K562 (cell line): ENCODE measurements at regions not wholly inside any gene's neighbourhood (a gene's known extent, or its start where the extent isn't known, plus 50 kb on each side); places are given as distances from the start of the nearest gene placed in this dataset.

Source experiments
- ATAC-seq: fragments of 200-7000 bp; cut with Tn5 transposase; 3 replicates; pipeline ENCODE4 v1.9.1; 2020; ENCODE audit warnings: moderate library complexity
- BruUV-seq: library from RNA; stranded (reverse); fragments of 400-500 nt; replicated peaks from 2 replicates; lab custom pipeline; 2021; lab: Mats Ljungman, UMichigan
- CTCF ChIA-PET: fragments of 300-600 bp; formaldehyde crosslinking; extraction: SDS; loops from one replicate; lab custom pipeline; 2021; ENCODE audit warnings: low intra/inter-chr PET ratio; lab: Yijun Ruan, JAX
- POLR2A ChIA-PET: fragments of 300-600, 350-650 bp; sonication (Branson Sonifier 250); formaldehyde crosslinking; extraction: SDS; loops from one replicate; lab custom pipeline; 2021; ENCODE audit warnings: antibody characterized with exemption, inconsistent platforms; lab: Yijun Ruan, JAX
- DNase-seq, 4 experiments: peaks; one replicate each; pipeline versions ENCODE4 v3.0.0 to v3.0.0-alpha.2; 2011 to 2018; ENCODE audit warnings: low spot score in 3 of 4, mixed read lengths in 3 of 4; ENCODE audit errors: extremely low read depth in 1 of 4
- FAIRE-seq: peaks from 2 replicates; lab custom pipeline; 2011; peaks lifted over from hg19 to GRCh38; lab: Jason Lieb, UNC
- H2AFZ ChIP-seq: 2 replicates; pipeline ENCODE4 v1.6.0; 2011; ENCODE audit warnings: low read depth, low read length, control low read depth, inconsistent platforms
- H3K27ac ChIP-seq: fragments of 200-600 bp; 3 replicates; pipeline ENCODE4 v1.8.0; 2011; ENCODE audit warnings: low read depth, mild to moderate bottlenecking, control low read depth, inconsistent platforms, low read length, moderate library complexity, mixed read lengths; ENCODE audit errors: extremely low read depth
- H3K27me3 ChIP-seq, 2 experiments: fragments of 300-600 bp in 1 of 2; 2 replicates in 1 of 2; 3 replicates in 1 of 2; pipeline versions ENCODE4 v1.6.0 to v1.8.0; 2011; ENCODE audit warnings: inconsistent platforms in 2 of 2, low read length in 2 of 2, mild to moderate bottlenecking in 1 of 2, mixed read lengths in 1 of 2, moderate library complexity in 1 of 2; ENCODE audit not compliant: control insufficient read depth in 2 of 2, insufficient read depth in 2 of 2
- H3K36me3 ChIP-seq: fragments of 300-600 bp; 3 replicates; pipeline ENCODE4 v1.8.0; 2011; ENCODE audit warnings: mild to moderate bottlenecking, low read length, inconsistent platforms; ENCODE audit not compliant: control insufficient read depth, insufficient read depth
- H3K4me1 ChIP-seq, 2 experiments: fragments of 200-600 bp in 1 of 2; replicated peaks in 1 of 2; 2 replicates in 1 of 2; 3 replicates in 1 of 2; pipeline versions ENCODE4 v1.5.1 to v1.8.0; 2011; ENCODE audit warnings: inconsistent platforms in 2 of 2, low read length in 2 of 2, mild to moderate bottlenecking in 1 of 2, mixed read lengths in 1 of 2, moderate library complexity in 1 of 2; ENCODE audit not compliant: control insufficient read depth in 2 of 2, insufficient read depth in 2 of 2
- H3K4me2 ChIP-seq: 2 replicates; pipeline ENCODE4 v1.6.1; 2011; ENCODE audit warnings: low read length, control low read depth, inconsistent platforms, mixed read lengths; ENCODE audit not compliant: insufficient read depth
- H3K4me3 ChIP-seq: fragments of 200-600 bp; sonication (generic), shearing (Covaris generic); 2 replicates; pipeline ENCODE4 v1.5.1; 2016; ENCODE audit warnings: control low read depth, inconsistent platforms
- H3K79me2 ChIP-seq: fragments of 200-600 bp; 3 replicates; pipeline ENCODE4 v1.8.0; 2011; ENCODE audit warnings: low read length, inconsistent platforms; ENCODE audit not compliant: control insufficient read depth, insufficient read depth
- H3K9ac ChIP-seq, 2 experiments: 2 replicates each; pipeline versions ENCODE4 v1.6.0 to v1.6.1; 2011; ENCODE audit warnings: low read depth in 2 of 2, low read length in 2 of 2, control low read depth in 1 of 2, inconsistent platforms in 1 of 2, mild to moderate bottlenecking in 1 of 2, mixed read lengths in 1 of 2; ENCODE audit not compliant: insufficient read depth in 1 of 2
- H3K9me1 ChIP-seq: one replicate; pipeline ENCODE4 v1.6.0; 2011; ENCODE audit warnings: inconsistent platforms, mild to moderate bottlenecking, low read length, moderate library complexity; ENCODE audit not compliant: control insufficient read depth, insufficient read depth
- H3K9me3 ChIP-seq: replicated peaks from 2 replicates; pipeline ENCODE4 v1.5.1; 2011; ENCODE audit warnings: low read depth, low read length, inconsistent platforms; ENCODE audit not compliant: control insufficient read depth, insufficient read depth
- H4K20me1 ChIP-seq: replicated peaks from 2 replicates; pipeline ENCODE4 v1.6.1; 2011; ENCODE audit warnings: low read length, inconsistent platforms, mixed read lengths; ENCODE audit not compliant: control insufficient read depth, insufficient read depth
- CEBPG ChIP-seq, 3 experiments: fragments of 200-800 bp in 1 of 3; sonication (Bioruptor generic) in 1 of 3; sonication (generic) in 1 of 3; formaldehyde crosslinking in 1 of 3; IDR thresholded peaks in 2 of 3; conservative IDR thresholded peaks in 1 of 3; 2 replicates each; pipeline versions ENCODE4 v1.6.1 to v1.8.0; 2016 to 2022; ENCODE audit warnings: missing compliant biosample characterization in 2 of 3, missing genetic modification characterization in 2 of 3, mild to moderate bottlenecking in 1 of 3, missing genetic modification reagents in 1 of 3
- ELK1 ChIP-seq: sonication (generic); formaldehyde crosslinking; IDR thresholded peaks from 2 replicates; pipeline ENCODE4 v1.8.1; 2022; ENCODE audit warnings: missing genetic modification reagents
- LEF1 ChIP-seq: fragments of 450-650 bp; IDR thresholded peaks from 2 replicates; pipeline ENCODE4 v1.6.1; 2016; ENCODE audit warnings: mild to moderate bottlenecking
- NR2C2 ChIP-seq, 2 experiments: fragments of 200-800 bp in 1 of 2; sonication (Bioruptor generic) in 1 of 2; sonication (generic) in 1 of 2; formaldehyde crosslinking in 1 of 2; IDR thresholded peaks; 2 replicates each; pipeline versions ENCODE4 v1.6.1 to v1.8.0; 2016 to 2022; ENCODE audit warnings: mild to moderate bottlenecking in 1 of 2, missing compliant biosample characterization in 1 of 2, missing genetic modification characterization in 1 of 2, missing genetic modification reagents in 1 of 2
- PHB2 ChIP-seq: fragments of 450-650 bp; IDR thresholded peaks from 2 replicates; pipeline ENCODE4 v1.6.1; 2017; ENCODE audit warnings: low read depth
- RBM22 ChIP-seq: fragments of 200-400 bp; formaldehyde crosslinking; IDR thresholded peaks from 2 replicates; pipeline ENCODE4 v1.6.1; 2018; ENCODE audit warnings: low read length, low read depth; ENCODE audit not compliant: poor library complexity, severe bottlenecking
- SIN3A ChIP-seq, 2 experiments: fragments of 150-350 bp in 1 of 2; IDR thresholded peaks; 2 replicates each; pipeline ENCODE4 v1.6.1; 2011 to 2016; ENCODE audit warnings: borderline replicate concordance in 2 of 2, low read depth in 2 of 2, low read length in 2 of 2, mild to moderate bottlenecking in 2 of 2, moderate library complexity in 2 of 2; ENCODE audit not compliant: control insufficient read depth in 1 of 2
- SMARCA5 ChIP-seq: fragments of 450-650 bp; IDR thresholded peaks from 2 replicates; pipeline ENCODE4 v1.6.1; 2016
- TCF7 ChIP-seq: sonication (generic); IDR thresholded peaks from 2 replicates; pipeline ENCODE4 v1.6.1; 2016; ENCODE audit warnings: antibody characterized with exemption, borderline replicate concordance
- ZNF121 ChIP-seq: sonication (generic); formaldehyde crosslinking; conservative IDR thresholded peaks from 2 replicates; pipeline ENCODE4 v1.8.0; 2022; ENCODE audit warnings: missing genetic modification reagents
- ZNF124 ChIP-seq: sonication (generic); formaldehyde crosslinking; IDR thresholded peaks from 2 replicates; pipeline ENCODE4 v1.8.1; 2022; ENCODE audit warnings: missing genetic modification reagents
- ZNF584 ChIP-seq: fragments of 200-800 bp; sonication (Bioruptor generic); IDR thresholded peaks from 2 replicates; pipeline ENCODE4 v1.6.1; 2016; ENCODE audit warnings: low read depth, mild to moderate bottlenecking, missing genetic modification characterization, missing compliant biosample characterization
- ZNF764 ChIP-seq: fragments of 250-450 bp; sonication (Bioruptor Pico); IDR thresholded peaks from 2 replicates; pipeline ENCODE4 v1.4.0; 2020; ENCODE audit warnings: low read depth, mild to moderate bottlenecking, moderate library complexity
- WGBS: fragments of 100-300 bp; shearing (Covaris generic); methylation state at CpG from one replicate; pipeline ENCODE4 v1.1.6; 2016; ENCODE audit warnings: low coverage, mixed read lengths; ENCODE audit not compliant: insufficient coverage; ENCODE audit errors: missing lambda C conversion rate; 5-methylcytosine and 5-hydroxymethylcytosine counted together
- in situ Hi-C: fragments of 300-500 bp; cut with MboI; formaldehyde crosslinking; loops from 4 replicates; pipeline ENCODE4 v1.15.0; 2018; ENCODE audit warnings: inconsistent platforms, mixed read lengths
- intact Hi-C: fragments of 100-400 bp; cut with micrococcal nuclease; formaldehyde crosslinking; loops from 2 replicates; pipeline ENCODE4 v1.14.2; 2022
- TF ChIP-seq, protein P1 (sequence below): fragments of 250-450 bp; sonication (Bioruptor Pico); IDR thresholded peaks from 2 replicates; pipeline ENCODE4 v1.4.0; 2020; ENCODE audit warnings: borderline replicate concordance

- CTCF ChIA-PET, result no interaction called here
- H3K27me3 ChIP-seq, result no peaks in the 10 kb centered on the region
- no peak for ATAC-seq
- 0 out of 2 replicates have a peak overlapping the region, but pooled peaks have one; percentile 16 for H2AFZ ChIP-seq
- H3K27ac ChIP-seq, result no peak overlapping the region
- H3K79me2 ChIP-seq, result no peaks in the 10 kb centered on the region
- POLR2A ChIA-PET, result no interaction called here
- no peaks in the 10 kb centered on the region for H4K20me1 ChIP-seq
- 25% methylated on average over 2 of the region's 2 CpGs for WGBS
- intact Hi-C loops, result no loop called here
- no peaks in the 10 kb centered on the region for H3K9me1 ChIP-seq
- peaks cover 3% of the 10 kb centered on the region; the same call in 1 of the 2 replicates for H3K9me3 ChIP-seq
- no peak for FAIRE-seq
- no peaks in the 10 kb centered on the region for H3K36me3 ChIP-seq
- no peak overlapping the region for H3K4me2 ChIP-seq
- DNase-seq, result no peak
- TF ChIP-seq RBM22 (no peak), LEF1 (no peak), ZNF584 (CRISPR knock-in tag) (no peak)
- no peak overlapping the region for H3K4me3 ChIP-seq
- in situ Hi-C loops, result no loop called here
- H3K4me1 ChIP-seq, result no peaks in the 10 kb centered on the region
- BruUV-seq, result no TSS peak
- H3K9ac ChIP-seq, result no peak overlapping the region
Measured at GRCh38 chr6:15714658-15715057, 51.8 kb upstream of the DTNBP1 start.

- no peaks in the 10 kb centered on the region for H3K79me2 ChIP-seq
- no peaks in the 10 kb centered on the region for H3K27me3 ChIP-seq
- 18% methylated on average over 3 of the region's 3 CpGs for WGBS
- ATAC-seq (no peak), FAIRE-seq (no peak), DNase-seq (no peak)
- H3K27ac ChIP-seq, result no peak overlapping the region
- no peaks in the 10 kb centered on the region for H3K4me1 ChIP-seq
- no peaks in the 10 kb centered on the region for H3K9me1 ChIP-seq
- no peak overlapping the region; the same call in 1 of the 2 replicates for H2AFZ ChIP-seq
- in situ Hi-C loops (no loop called here), intact Hi-C loops (no loop called here)
- H3K4me2 ChIP-seq, result no peak overlapping the region
- POLR2A ChIA-PET, result no interaction called here
- H3K9me3 ChIP-seq, result peaks cover 3% of the 10 kb centered on the region; the same call in 1 of the 2 replicates
- no peak overlapping the region for H3K4me3 ChIP-seq
- CTCF ChIA-PET, result no interaction called here
- H3K9ac ChIP-seq, result no peak overlapping the region
- H3K36me3 ChIP-seq, result no peaks in the 10 kb centered on the region
- BruUV-seq, result no TSS peak
- H4K20me1 ChIP-seq, result no peaks in the 10 kb centered on the region
- TF ChIP-seq ZNF764 (CRISPR knock-in tag) (no peak), PHB2 (no peak), SMARCA5 (no peak), SIN3A (IDR thresholded peaks at IDR 0.05; ENCODE audit: borderline replicate concordance in 2 of 2, control insufficient read depth in 1 of 2, low read depth in 2 of 2, low read length in 2 of 2) (no peak), ELK1 (CRISPR knock-in tag) (no peak), ZNF121 (CRISPR knock-in tag) (no peak), CEBPG (CRISPR knock-in tag; IDR thresholded peaks at IDR 0.05) (no peak), CEBPG (tag; conservative IDR thresholded peaks at IDR 0.05 in 1 of 2, IDR thresholded peaks at IDR 0.05 in 1 of 2) (no peak), ZNF124 (CRISPR knock-in tag) (no peak), NR2C2 (CRISPR knock-in tag; IDR thresholded peaks at IDR 0.05) (no peak), NR2C2 (tag; IDR thresholded peaks at IDR 0.05) (no peak), TCF7 (no peak)
- TF ChIP-seq, protein P1, sequence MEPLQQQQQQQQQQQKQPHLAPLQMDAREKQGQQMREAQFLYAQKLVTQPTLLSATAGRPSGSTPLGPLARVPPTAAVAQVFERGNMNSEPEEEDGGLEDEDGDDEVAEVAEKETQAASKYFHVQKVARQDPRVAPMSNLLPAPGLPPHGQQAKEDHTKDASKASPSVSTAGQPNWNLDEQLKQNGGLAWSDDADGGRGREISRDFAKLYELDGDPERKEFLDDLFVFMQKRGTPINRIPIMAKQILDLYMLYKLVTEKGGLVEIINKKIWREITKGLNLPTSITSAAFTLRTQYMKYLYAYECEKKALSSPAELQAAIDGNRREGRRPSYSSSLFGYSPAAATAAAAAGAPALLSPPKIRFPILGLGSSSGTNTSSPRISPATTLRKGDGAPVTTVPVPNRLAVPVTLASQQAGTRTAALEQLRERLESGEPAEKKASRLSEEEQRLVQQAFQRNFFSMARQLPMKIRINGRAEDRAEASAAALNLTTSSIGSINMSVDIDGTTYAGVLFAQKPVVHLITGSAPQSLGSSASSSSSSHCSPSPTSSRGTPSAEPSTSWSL (CRISPR knock-in tag), result no peak
Measured at GRCh38 chr6:15713325-15713724, 50.5 kb upstream of the DTNBP1 start.
